ENCODE measurements at regions not wholly inside any gene's neighbourhood (a gene's known extent, or its start where the extent isn't known, plus 50 kb on each side); places are given as distances from the start of the nearest gene placed in this dataset.

GRCh38 chr13:53494406-53494805, 465.8 kb downstream of the OLFM4 start:
- FAIRE-seq: no peak
- Histone ChIP-seq H3K9me1 (replicated peaks; ENCODE audit: control insufficient read depth, extremely low read depth, insufficient read depth, low read length) (no peaks in the 10 kb centered on the region), H3K27ac (ENCODE audit: insufficient read depth, low read depth, low read length) (no peak overlapping the region), H3K36me3 (ENCODE audit: control insufficient read depth in 2 of 2, extremely low read depth in 1 of 2, insufficient read depth in 2 of 2, low read length in 2 of 2) (no peaks in the 10 kb centered on the region), H4K20me1 (replicated peaks; ENCODE audit: control insufficient read depth, extremely low read depth, insufficient read depth, low read length) (no peaks in the 10 kb centered on the region), H3K4me1 (ENCODE audit: control insufficient read depth, extremely low read depth, insufficient read depth, low read length) (no peaks in the 10 kb centered on the region), H3K4me2 (ENCODE audit: insufficient read depth, low read length) (no peak overlapping the region), H3K27me3 (ENCODE audit: control insufficient read depth in 2 of 2, insufficient read depth in 2 of 2, low read length in 2 of 2) (no peaks in the 10 kb centered on the region), H2AFZ (ENCODE audit: low read depth, low read length) (no peak overlapping the region), H3K4me3 (replicated peaks in 1 of 3; ENCODE audit: insufficient read depth in 1 of 3, low read depth in 1 of 3, low read length in 3 of 3) (no peak overlapping the region), H3K79me2 (ENCODE audit: control insufficient read depth, insufficient read depth, low read length) (no peaks in the 10 kb centered on the region), H3K9ac (replicated peaks; ENCODE audit: extremely low read depth, insufficient read depth, low read length) (no peak overlapping the region), H3K9me3 (replicated peaks; ENCODE audit: control insufficient read depth, insufficient read depth, low read length) (peaks cover 3% of the 10 kb centered on the region)
- ChIA-PET CTCF (no interaction called here), POLR2A (no interaction called here)
- no TSS peak for BruUV-seq (replicated peaks)
- TF ChIP-seq CTCF (IDR thresholded peaks at IDR 0.05; ENCODE audit: extremely low read depth in 1 of 2, insufficient read depth in 1 of 2, low read depth in 1 of 2, low read length in 2 of 2): no peak
- no peak for TF ChIP-seq MYC (IDR thresholded peaks at IDR 0.05; ENCODE audit: low read depth, low read length)
- no peak for TF ChIP-seq FOS (IDR thresholded peaks at IDR 0.05; ENCODE audit: borderline replicate concordance, insufficient read depth, low read length)
- TF ChIP-seq MAX (IDR thresholded peaks at IDR 0.05; ENCODE audit: insufficient read depth, insufficient read length): no peak
- no peak for TF ChIP-seq POLR2A (IDR thresholded peaks at IDR 0.05; ENCODE audit: low read depth, low read length)
- no peak for TF ChIP-seq POLR2AphosphoS5 (IDR thresholded peaks at IDR 0.05; ENCODE audit: insufficient read depth, low read depth, low read length)
- TF ChIP-seq EZH2 (IDR thresholded peaks at IDR 0.05; ENCODE audit: borderline replicate concordance, low read depth, low read length, severe bottlenecking): no peak
- TF ChIP-seq JUN (IDR thresholded peaks at IDR 0.05; ENCODE audit: borderline replicate concordance, insufficient read depth, insufficient read length, low read depth): no peak
- no peak for TF ChIP-seq GATA2 (IDR thresholded peaks at IDR 0.05; ENCODE audit: insufficient read depth, insufficient read length, low read depth, low read length)
- intact Hi-C loops (cut with micrococcal nuclease) (no loop called here), dilution Hi-C loops (cut with MboI; ENCODE audit: extremely low pct_ligation_motif_present, low sequenced_read_pairs) (no loop called here)
- DNase-seq (ENCODE audit: low read depth, low spot score): no peak
